ENCODE measurements at regions not wholly inside any gene's neighbourhood (a gene's known extent, or its start where the extent isn't known, plus 50 kb on each side); places are given as distances from the start of the nearest gene placed in this dataset.

- ATAC-seq: peak in 4 of 8 donors; percentile 1 to 32 (median 6)
- intact Hi-C loops (cut with DNase I): loop anchor here in 3 of 10 donors (5.0 to 10.0 kb wide), 3 partner anchors 58 to 416 kb away; no protein-coding TSS in a partner anchor
- DNase-seq: no peak
- Histone ChIP-seq H3K27me3 (no peaks in the 10 kb centered on the region), H3K9me3 (no peaks in the 10 kb centered on the region), H3K4me3 (no peak overlapping the region), H3K27ac (peak overlapping the region in 7 of 10 donors; percentile 6 to 69 (median 36)), H3K4me1 (peaks cover 15 to 38% (median 29%) of the 10 kb centered on the region in 9 donors), H3K36me3 (peaks cover 0 to 89% (median 25%) of the 10 kb centered on the region in 9 donors)
- WGBS, 2 donors: 81 to 83% methylated on average over 27 of the region's 27 CpGs
- no peak for TF ChIP-seq CTCF (IDR thresholded peaks at IDR 0.05)
These were observed 349.8 kb downstream of the SEC14L1 start for GRCh38 chr17:77490361-77491183.

DNA sequence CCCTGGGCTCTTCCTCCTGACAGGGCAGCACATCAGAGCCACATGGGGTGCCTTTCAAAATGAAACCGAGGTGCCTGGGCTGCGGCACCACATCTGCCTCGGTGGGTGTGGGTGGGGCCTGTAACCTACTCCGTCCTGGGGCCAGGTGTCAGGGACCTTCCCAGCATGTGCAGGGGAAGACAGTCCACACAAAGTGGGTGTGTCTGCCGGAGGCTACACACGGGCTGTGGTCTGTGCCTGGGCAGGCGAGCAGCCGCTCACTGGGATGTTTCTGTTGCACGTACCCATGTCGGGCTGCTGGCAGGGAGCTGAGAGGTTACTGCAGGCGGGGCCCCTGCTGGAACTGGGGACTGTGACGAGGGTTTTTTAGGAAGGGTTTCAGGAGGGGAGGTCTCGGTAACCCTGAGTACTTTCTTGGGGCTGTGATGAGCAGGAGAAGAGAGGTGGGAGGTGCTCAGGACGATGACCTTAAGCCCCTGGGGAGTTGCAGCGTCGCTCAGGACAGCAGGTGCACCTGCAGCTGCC is 351.2 kb downstream of the SEC14L1 start:
- H3K9me3 ChIP-seq: no peaks in the 10 kb centered on the region
- intact Hi-C loops (cut with DNase I): loop anchor here in 5 of 10 donors (1.0 to 10.0 kb wide), 5 partner anchors 60 to 417 kb away; no protein-coding TSS in a partner anchor
- H3K36me3 ChIP-seq: peaks cover 0 to 97% (median 25%) of the 10 kb centered on the region in 9 donors
- no peak overlapping the region for H3K27ac ChIP-seq
- no peak for DNase-seq
- H3K27me3 ChIP-seq: no peaks in the 10 kb centered on the region
- TF ChIP-seq CTCF (IDR thresholded peaks at IDR 0.05): no peak
- no peak overlapping the region for H3K4me3 ChIP-seq
- ATAC-seq: no peak
- WGBS, 2 donors: 89% methylated on average over 16 of the region's 16 CpGs
- peaks cover 15 to 38% (median 29%) of the 10 kb centered on the region in 9 donors for H3K4me1 ChIP-seq

DNA sequence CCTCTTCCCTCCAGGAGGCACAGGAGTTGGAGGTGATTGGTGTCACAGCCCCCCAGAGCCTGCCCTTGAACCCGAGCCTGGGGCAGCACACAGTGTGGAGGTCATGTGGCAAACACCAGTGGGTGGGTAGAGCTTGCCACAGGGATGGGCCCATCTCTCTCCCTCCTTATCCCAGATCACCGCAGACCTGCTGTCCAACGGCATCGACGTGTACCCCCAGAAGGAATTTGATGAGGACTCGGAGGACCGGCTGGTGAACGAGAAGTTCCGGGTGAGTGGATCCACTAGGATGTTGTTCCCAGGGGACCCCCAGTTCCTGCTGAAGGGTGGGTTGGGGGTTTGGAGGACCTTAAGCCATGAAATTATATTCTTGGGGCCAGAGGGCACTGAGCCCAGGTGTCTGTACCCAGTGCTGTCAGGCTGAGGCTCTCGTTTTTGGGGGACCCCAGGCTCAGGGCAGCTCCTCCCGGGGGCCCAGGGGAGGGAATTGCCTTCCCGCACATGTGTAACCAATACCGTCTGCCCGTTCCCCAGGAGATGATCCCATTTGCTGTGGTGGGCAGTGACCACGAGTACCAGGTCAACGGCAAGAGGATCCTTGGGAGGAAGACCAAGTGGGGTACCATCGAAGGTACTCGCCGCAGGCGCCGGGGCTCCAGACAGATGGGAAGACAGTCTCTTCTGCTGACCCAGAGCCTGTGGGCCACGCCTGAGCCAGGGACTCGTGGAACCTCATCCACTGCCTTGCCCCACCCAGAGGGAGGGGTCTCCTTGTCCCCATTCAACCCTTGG is 351.9 kb downstream of the SEC14L1 start:
- H3K27me3 ChIP-seq: no peaks in the 10 kb centered on the region
- 88 to 90% methylated on average over 23 of the region's 23 CpGs for WGBS, 2 donors
- peaks cover 0 to 97% (median 25%) of the 10 kb centered on the region in 9 donors for H3K36me3 ChIP-seq
- ATAC-seq: no peak
- H3K27ac ChIP-seq: no peak overlapping the region
- no peak for DNase-seq
- no peak for TF ChIP-seq CTCF (IDR thresholded peaks at IDR 0.05)
- H3K4me3 ChIP-seq: no peak overlapping the region
- H3K9me3 ChIP-seq: no peaks in the 10 kb centered on the region
- intact Hi-C loops (cut with DNase I): loop anchor here in 5 of 10 donors (1.0 to 10.0 kb wide), 5 partner anchors 60 to 418 kb away; no protein-coding TSS in a partner anchor
- H3K4me1 ChIP-seq: peaks cover 15 to 38% (median 29%) of the 10 kb centered on the region in 9 donors
